BJ (cell line): ENCODE measurements at regions not wholly inside any gene's neighbourhood (a gene's known extent, or its start where the extent isn't known, plus 50 kb on each side); places are given as distances from the start of the nearest gene placed in this dataset.

ENCODE experiments used
- CTCF ChIA-PET: fragments of 350-600 bp; formaldehyde crosslinking; extraction: SDS; loops from one replicate; lab custom pipeline; 2021; ENCODE audit warnings: antibody characterized with exemption, inconsistent platforms; lab: Yijun Ruan, JAX
- POLR2A ChIA-PET: fragments of 300-600 bp; sonication (Branson Sonifier 250); formaldehyde crosslinking; extraction: SDS; loops from one replicate; lab custom pipeline; 2021; ENCODE audit warnings: antibody characterized with exemption; lab: Charles Lee
- DNase-seq: peaks from one replicate; pipeline ENCODE4 v3.0.0-alpha.2; 2011; ENCODE audit warnings: low read depth
- H3K27me3 ChIP-seq: 2 replicates; pipeline ENCODE4 v1.6.0; 2011; ENCODE audit warnings: low read length; ENCODE audit not compliant: control insufficient read depth, insufficient read depth
- H3K36me3 ChIP-seq: 2 replicates; pipeline ENCODE4 v1.5.1; 2011; ENCODE audit warnings: low read length; ENCODE audit not compliant: control insufficient read depth, insufficient read depth
- H3K4me3 ChIP-seq: 2 replicates; pipeline ENCODE4 v1.5.1; 2011; ENCODE audit warnings: low read depth, mild to moderate bottlenecking, control low read depth, low read length
- TF ChIP-seq, protein P1 (sequence below): IDR thresholded peaks from 2 replicates; pipeline ENCODE4 v1.5.1; 2011; ENCODE audit warnings: low read depth, mild to moderate bottlenecking, control low read depth, inconsistent platforms, low read length, moderate library complexity; ENCODE audit not compliant: insufficient read depth

- POLR2A ChIA-PET: interaction anchor here (0.6 kb wide), 1 partner anchor 642 kb away, joined by 3 read pairs; no protein-coding TSS in a partner anchor
Observed at GRCh38 chr2:12320991-12321641, 395.6 kb upstream of the TRIB2 start.

DNA sequence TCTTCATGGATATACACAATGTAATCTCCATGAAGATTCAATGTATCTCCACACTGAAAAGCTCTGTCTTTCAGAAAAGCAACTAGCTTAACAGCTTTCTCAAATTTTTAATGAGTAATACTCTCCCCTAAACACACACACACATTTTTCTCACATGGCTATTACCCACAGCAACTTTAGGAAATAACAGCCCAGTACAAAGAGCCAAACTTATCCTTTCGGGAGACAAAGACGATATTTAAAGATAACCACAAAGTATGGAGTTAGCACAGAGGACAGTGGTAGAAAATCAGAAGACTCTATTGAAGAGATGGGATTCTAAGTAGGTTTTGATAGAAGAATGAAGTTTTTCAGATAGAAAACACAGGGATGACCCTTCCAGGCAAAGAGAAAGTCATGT is 394.9 kb upstream of the TRIB2 start:
- ChIA-PET POLR2A (interaction anchor here (0.6 kb wide), 1 partner anchor 641 kb away, joined by 3 read pairs; no protein-coding TSS in a partner anchor), CTCF (interaction anchor here (0.7 to 1.5 kb wide), 6 partner anchors 190 to 685 kb away, joined by 3 to 4 read pairs (median 3); no protein-coding TSS in a partner anchor)
- H3K4me3 ChIP-seq: no peak overlapping the region
- TF ChIP-seq, protein P1, sequence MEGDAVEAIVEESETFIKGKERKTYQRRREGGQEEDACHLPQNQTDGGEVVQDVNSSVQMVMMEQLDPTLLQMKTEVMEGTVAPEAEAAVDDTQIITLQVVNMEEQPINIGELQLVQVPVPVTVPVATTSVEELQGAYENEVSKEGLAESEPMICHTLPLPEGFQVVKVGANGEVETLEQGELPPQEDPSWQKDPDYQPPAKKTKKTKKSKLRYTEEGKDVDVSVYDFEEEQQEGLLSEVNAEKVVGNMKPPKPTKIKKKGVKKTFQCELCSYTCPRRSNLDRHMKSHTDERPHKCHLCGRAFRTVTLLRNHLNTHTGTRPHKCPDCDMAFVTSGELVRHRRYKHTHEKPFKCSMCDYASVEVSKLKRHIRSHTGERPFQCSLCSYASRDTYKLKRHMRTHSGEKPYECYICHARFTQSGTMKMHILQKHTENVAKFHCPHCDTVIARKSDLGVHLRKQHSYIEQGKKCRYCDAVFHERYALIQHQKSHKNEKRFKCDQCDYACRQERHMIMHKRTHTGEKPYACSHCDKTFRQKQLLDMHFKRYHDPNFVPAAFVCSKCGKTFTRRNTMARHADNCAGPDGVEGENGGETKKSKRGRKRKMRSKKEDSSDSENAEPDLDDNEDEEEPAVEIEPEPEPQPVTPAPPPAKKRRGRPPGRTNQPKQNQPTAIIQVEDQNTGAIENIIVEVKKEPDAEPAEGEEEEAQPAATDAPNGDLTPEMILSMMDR: no peak
- DNase-seq: no peak
- no peaks in the 10 kb centered on the region for H3K27me3 ChIP-seq
- H3K36me3 ChIP-seq: no peaks in the 10 kb centered on the region

More at GRCh38 chr2:12320991-12321641, 395.6 kb upstream of the TRIB2 start:
- no peaks in the 10 kb centered on the region for H3K27me3 ChIP-seq
- TF ChIP-seq, protein P1: peak; percentile 23; the same call in 1 of the 2 replicates
- no peak overlapping the region for H3K4me3 ChIP-seq
- peak; percentile 76 for DNase-seq
- CTCF ChIA-PET: interaction anchor here (0.7 to 1.5 kb wide), 6 partner anchors 189 to 686 kb away, joined by 3 to 4 read pairs (median 3); no protein-coding TSS in a partner anchor
- no peaks in the 10 kb centered on the region for H3K36me3 ChIP-seq

DNA sequence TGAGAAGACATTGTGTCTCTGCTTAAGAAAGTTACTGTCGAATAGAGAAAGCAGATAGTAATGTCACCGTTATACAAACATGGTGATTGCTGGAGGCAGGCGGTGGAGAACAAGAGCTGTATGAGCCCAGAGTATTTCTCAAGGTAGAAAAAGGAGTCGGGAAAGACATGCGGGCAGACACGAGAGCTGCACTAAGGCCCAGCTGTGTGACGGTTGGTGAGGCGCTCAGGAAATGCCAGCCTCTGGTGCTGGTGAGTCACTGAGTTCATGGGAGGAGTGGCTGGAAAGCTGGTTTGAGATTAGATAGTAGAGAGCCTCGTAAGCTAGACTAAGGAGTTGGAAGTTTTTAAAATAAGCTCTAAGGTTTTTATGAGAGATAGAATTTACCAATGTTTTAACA is 390.9 kb upstream of the TRIB2 start:
- no peaks in the 10 kb centered on the region for H3K36me3 ChIP-seq
- DNase-seq: no peak
- H3K27me3 ChIP-seq: peaks cover 2% of the 10 kb centered on the region
- ChIA-PET CTCF (no interaction called here), POLR2A (no interaction called here)
- no peak overlapping the region for H3K4me3 ChIP-seq
- TF ChIP-seq, protein P1: no peak

- CTCF ChIA-PET: interaction anchor here (0.6 to 1.0 kb wide), 3 partner anchors 182 to 680 kb away, joined by 3 read pairs; no protein-coding TSS in a partner anchor
- DNase-seq: no peak
- Histone ChIP-seq H3K4me3 (no peak overlapping the region), H3K27me3 (peaks cover 2% of the 10 kb centered on the region), H3K36me3 (no peaks in the 10 kb centered on the region)
- POLR2A ChIA-PET: no interaction called here
- TF ChIP-seq, protein P1: no peak
Observed at GRCh38 chr2:12326449-12327190, 390.1 kb upstream of the TRIB2 start.

GRCh38 chr2:12330916-12331315 is 385.8 kb upstream of the TRIB2 start:
- POLR2A ChIA-PET: no interaction called here

More at GRCh38 chr2:12330916-12331315, 385.8 kb upstream of the TRIB2 start:
- peaks cover 2% of the 10 kb centered on the region for H3K27me3 ChIP-seq
- H3K4me3 ChIP-seq: no peak overlapping the region
- no peak for DNase-seq
- no peaks in the 10 kb centered on the region for H3K36me3 ChIP-seq
- TF ChIP-seq, protein P1: no peak
- CTCF ChIA-PET: interaction anchor here (2.8 kb wide), 1 partner anchor 676 kb away, joined by 8 read pairs; no protein-coding TSS in a partner anchor
